ENCODE measurements at regions not wholly inside any gene's neighbourhood (a gene's known extent, or its start where the extent isn't known, plus 50 kb on each side); places are given as distances from the start of the nearest gene placed in this dataset.

- Histone ChIP-seq H3K79me2 (ENCODE audit: control insufficient read depth, insufficient read depth, low read length) (peaks cover 31% of the 10 kb centered on the region), H3K27ac (ENCODE audit: control insufficient read depth, insufficient read depth) (no peak overlapping the region), H3K9ac (ENCODE audit: control insufficient read depth, insufficient read depth, low read length) (no peak overlapping the region), H3K36me3 (ENCODE audit: control insufficient read depth in 2 of 2, insufficient read depth in 2 of 2, low read length in 1 of 2) (no peaks in the 10 kb centered on the region), H3K9me3 (replicated peaks; ENCODE audit: control insufficient read depth, insufficient read depth, low read length) (no peaks in the 10 kb centered on the region), H3K4me2 (ENCODE audit: control insufficient read depth, insufficient read depth) (no peak overlapping the region), H3K4me1 (ENCODE audit: control insufficient read depth, insufficient read depth, low read length) (peaks cover 11% of the 10 kb centered on the region), H3K27me3 (replicated peaks in 1 of 2; ENCODE audit: control insufficient read depth in 2 of 2, insufficient read depth in 2 of 2, low read length in 1 of 2) (no peaks in the 10 kb centered on the region), H4K20me1 (ENCODE audit: control insufficient read depth, insufficient read depth) (no peaks in the 10 kb centered on the region; the same call in 1 of the 2 replicates), H2AFZ (ENCODE audit: control insufficient read depth, low read depth, low read length) (no peak overlapping the region), H3K4me3 (no peak overlapping the region)
- no peak for TF ChIP-seq PAX5 (IDR thresholded peaks at IDR 0.05; ENCODE audit: borderline replicate concordance, low read depth, low read length)
- TF ChIP-seq GABPA (IDR thresholded peaks at IDR 0.05; ENCODE audit: low read depth) = no peak
- no peak for TF ChIP-seq IRF3 (IDR thresholded peaks at IDR 0.05)
- TF ChIP-seq RELA (IDR thresholded peaks at IDR 0.05; ENCODE audit: borderline replicate concordance, partially characterized antibody) = no peak
- no peak for TF ChIP-seq SP1 (IDR thresholded peaks at IDR 0.05; ENCODE audit: low read depth, low read length)
- no peak for TF ChIP-seq E2F4 (IDR thresholded peaks at IDR 0.05; ENCODE audit: low read depth, low read length)
- no peak for TF ChIP-seq SREBF2 (IDR thresholded peaks at IDR 0.05; ENCODE audit: low read length)
- TF ChIP-seq TAF1 (IDR thresholded peaks at IDR 0.05; ENCODE audit: borderline replicate concordance, low read depth, low read length) = no peak
- no peak for TF ChIP-seq MTA3 (IDR thresholded peaks at IDR 0.05; ENCODE audit: borderline replicate concordance, low read length)
- TF ChIP-seq NRF1 (conservative IDR thresholded peaks at IDR 0.05; ENCODE audit: low read depth, low read length) = no peak
- TF ChIP-seq CTCF (IDR thresholded peaks at IDR 0.05 in 2 of 3, conservative IDR thresholded peaks at IDR 0.05 in 1 of 3; ENCODE audit: control insufficient read depth in 2 of 3, extremely low read depth in 1 of 3, insufficient read depth in 1 of 3, low read depth in 3 of 3, low read length in 3 of 3) = no peak
- no peak for TF ChIP-seq PML (IDR thresholded peaks at IDR 0.05; ENCODE audit: low read length)
- no peak for TF ChIP-seq POLR2AphosphoS2 (IDR thresholded peaks at IDR 0.05; ENCODE audit: low read depth, low read length)
- no peak for TF ChIP-seq SMAD1 (IDR thresholded peaks at IDR 0.05; ENCODE audit: low read depth, partially characterized antibody)
- no peak for TF ChIP-seq CHD4 (IDR thresholded peaks at IDR 0.05)
- TF ChIP-seq FOS (IDR thresholded peaks at IDR 0.05; ENCODE audit: borderline replicate concordance, extremely low read depth, insufficient read length) = no peak
- TF ChIP-seq ZNF274 (IDR thresholded peaks at IDR 0.05; ENCODE audit: insufficient read depth, insufficient read length) = no peak
- 97% methylated on average over 8 of the region's 8 CpGs for WGBS (ENCODE audit: insufficient coverage, insufficient replicate concordance, low lambda C conversion rate, missing lambda C conversion rate)
- SMC1A ChIA-PET (ENCODE audit: uncharacterized antibody, unreplicated experiment) = interaction anchor here (1.1 to 4.8 kb wide), 4 partner anchors 17 to 82 kb away, joined by 3 to 45 read pairs (median 10); no protein-coding TSS in a partner anchor
- no TSS peak for BruUV-seq (replicated peaks)
- FAIRE-seq = no peak
- in situ Hi-C loops (cut with MboI) = loop anchor here (5.0 kb wide), 1 partner anchor 63 kb away; no protein-coding TSS in a partner anchor
- no peak for DNase-seq (ENCODE audit: low read depth, low spot score)
- intact Hi-C loops (cut with micrococcal nuclease; ENCODE audit: unreplicated experiment) = no loop called here
- RAD21 ChIA-PET (ENCODE audit: unreplicated experiment) = no interaction called here
- CTCF ChIA-PET = interaction anchor here (0.8 to 1.4 kb wide), 3 partner anchors 11 to 82 kb away, joined by 3 to 5 read pairs (median 4); no protein-coding TSS in a partner anchor
- POLR2A ChIA-PET = interaction anchor here (1.4 kb wide), 1 partner anchor 32 kb away, joined by 5 read pairs; no protein-coding TSS in a partner anchor
- no peak for ATAC-seq
Observed at GRCh38 chr9:36489453-36489852, 83.2 kb upstream of the MELK start.
